H1 (cell line): ENCODE measurements at regions not wholly inside any gene's neighbourhood (a gene's known extent, or its start where the extent isn't known, plus 50 kb on each side); places are given as distances from the start of the nearest gene placed in this dataset.

ENCODE experiments used
- CBX5 ChIP-seq: fragments of 300-800, 300-1000 bp; sonication (generic); IDR thresholded peaks from 2 replicates; pipeline ENCODE4 v1.7.1; 2016; ENCODE audit warnings: antibody characterized with exemption, low read length, low read depth
- CEBPB ChIP-seq: IDR thresholded peaks from 2 replicates; pipeline ENCODE4 v1.6.1; 2012; ENCODE audit warnings: low read depth, low read length
- CHD7 ChIP-seq: fragments of 300-600 bp; sonication (generic); IDR thresholded peaks from 2 replicates; pipeline ENCODE4 v1.7.1; 2012; ENCODE audit warnings: low read length, moderate library complexity, mild to moderate bottlenecking, inconsistent platforms; ENCODE audit not compliant: insufficient replicate concordance
- EP300 ChIP-seq, 2 experiments: IDR thresholded peaks; 1 replicate in 1 of 2; 2 replicates in 1 of 2; pipeline ENCODE4 v1.6.1; 2011 to 2012; ENCODE audit warnings: low read depth in 2 of 2, low read length in 2 of 2, mild to moderate bottlenecking in 2 of 2, borderline replicate concordance in 1 of 2, inconsistent platforms in 1 of 2, moderate library complexity in 1 of 2
- GABPA ChIP-seq: IDR thresholded peaks from 2 replicates; pipeline ENCODE4 v1.6.1; 2011; ENCODE audit warnings: mild to moderate bottlenecking, low read length, moderate library complexity, borderline replicate concordance; ENCODE audit not compliant: insufficient read depth
- NANOG ChIP-seq: IDR thresholded peaks from 2 replicates; pipeline ENCODE4 v1.6.1; 2011; ENCODE audit warnings: low read length, low read depth, mild to moderate bottlenecking, inconsistent platforms; ENCODE audit not compliant: insufficient read depth, poor library complexity, severe bottlenecking
- PHF8 ChIP-seq: fragments of 200-600 bp; sonication (generic); conservative IDR thresholded peaks from 2 replicates; pipeline ENCODE4 v1.7.1; 2012; ENCODE audit warnings: low read depth, mild to moderate bottlenecking, inconsistent platforms, low read length, moderate library complexity
- POLR2AphosphoS5 ChIP-seq: IDR thresholded peaks from 2 replicates; pipeline ENCODE4 v1.6.1; 2011; ENCODE audit warnings: low read depth, low read length
- RXRA ChIP-seq: IDR thresholded peaks from 2 replicates; pipeline ENCODE4 v1.6.1; 2011; ENCODE audit warnings: low read depth, mild to moderate bottlenecking, low read length, moderate library complexity; ENCODE audit not compliant: insufficient read depth
- SIRT6 ChIP-seq: IDR thresholded peaks from one replicate; pipeline ENCODE4 v1.7.1; 2012; ENCODE audit warnings: low read length, inconsistent platforms
- SP1 ChIP-seq: IDR thresholded peaks from 2 replicates; pipeline ENCODE4 v1.6.1; 2011; ENCODE audit warnings: low read depth, low read length
- TAF7 ChIP-seq: optimal IDR thresholded peaks from 2 replicates; pipeline ENCODE3; 2011; ENCODE audit warnings: low read depth, mild to moderate bottlenecking, inconsistent platforms, low read length, moderate library complexity, borderline replicate concordance
- TCF12 ChIP-seq: IDR thresholded peaks from 2 replicates; pipeline ENCODE4 v1.6.1; 2011; ENCODE audit warnings: low read depth, mild to moderate bottlenecking, low read length

DNA sequence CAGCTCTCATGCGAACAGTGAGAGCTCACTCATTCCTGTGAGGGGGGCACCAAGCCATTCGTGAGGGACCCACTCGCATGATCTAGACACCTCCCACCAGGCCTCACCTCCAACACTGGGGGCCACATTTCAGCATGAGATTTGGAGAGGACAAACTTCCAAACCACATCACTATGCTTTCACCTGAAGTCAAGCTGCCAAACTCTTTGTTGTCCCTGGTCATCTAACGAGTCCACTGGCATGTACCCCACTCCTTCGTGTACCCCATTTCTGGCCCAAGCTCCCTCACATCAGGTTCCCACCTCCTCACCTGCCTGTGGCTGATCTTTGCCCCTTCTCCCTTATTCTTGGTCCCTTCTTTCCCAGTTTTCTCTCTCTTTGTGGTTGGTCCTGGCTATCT, 198.9 kb downstream of the ADAMTS15 start (continued):
- TF ChIP-seq CHD7 (no peak), CEBPB (no peak), SIRT6 (no peak), RXRA (no peak), GABPA (no peak), PHF8 (no peak), TCF12 (no peak), NANOG (no peak), SP1 (no peak), TAF7 (no peak), EP300 (IDR thresholded peaks at IDR 0.05; ENCODE audit: borderline replicate concordance in 1 of 2, low read depth in 2 of 2, low read length in 2 of 2) (no peak), CBX5 (no peak), POLR2AphosphoS5 (no peak)
